Testis (tissue), 2 donors: ENCODE measurements at regions not wholly inside any gene's neighbourhood (a gene's known extent, or its start where the extent isn't known, plus 50 kb on each side); places are given as distances from the start of the nearest gene placed in this dataset.

ENCODE experiments used
- CTCF ChIP-seq, 3 experiments: fragments of 450-650 bp in 2 of 3; fragments of 200-600 bp in 1 of 3; sonication (generic) in 1 of 3; IDR thresholded peaks; one replicate each; pipeline ENCODE4 v1.5.1; 2016 to 2019; ENCODE audit warnings: antibody characterized with exemption in 3 of 3, mild to moderate bottlenecking in 2 of 3, moderate library complexity in 1 of 3
- POLR2A ChIP-seq: fragments of 450-650 bp; IDR thresholded peaks from one replicate; pipeline ENCODE4 v1.6.1; 2017; ENCODE audit warnings: antibody characterized with exemption, mild to moderate bottlenecking, moderate library complexity

- TF ChIP-seq CTCF (IDR thresholded peaks at IDR 0.05) (no peak), POLR2A (no peak)
These were observed 721.2 kb downstream of the MAFB start for GRCh38 chr20:39967806-39968205.
